ENCODE measurements at regions not wholly inside any gene's neighbourhood (a gene's known extent, or its start where the extent isn't known, plus 50 kb on each side); places are given as distances from the start of the nearest gene placed in this dataset.

GRCh38 chr10:130621231-130621775 is 485.1 kb downstream of the GLRX3 start:
- Histone ChIP-seq H3K9me3 (ENCODE audit: low read depth) (no peaks in the 10 kb centered on the region), H3K36me3 (no peaks in the 10 kb centered on the region), H3K27ac (no peak overlapping the region), H3K4me3 (no peak overlapping the region), H3K4me1 (ENCODE audit: low read depth) (no peaks in the 10 kb centered on the region), H3K27me3 (no peaks in the 10 kb centered on the region)
- DNase-seq (ENCODE audit: low read depth in 1 of 2, low spot score in 1 of 2), result no peak
- no peak for TF ChIP-seq CTCF (IDR thresholded peaks at IDR 0.05; ENCODE audit: low read depth, low read length)

- TF ChIP-seq CTCF (IDR thresholded peaks at IDR 0.05; ENCODE audit: low read depth, low read length), result no peak
- Histone ChIP-seq H3K36me3 (no peaks in the 10 kb centered on the region), H3K27ac (no peak overlapping the region), H3K4me3 (no peak overlapping the region), H3K27me3 (no peaks in the 10 kb centered on the region), H3K4me1 (ENCODE audit: low read depth) (no peaks in the 10 kb centered on the region), H3K9me3 (ENCODE audit: low read depth) (no peaks in the 10 kb centered on the region)
- no peak for DNase-seq (ENCODE audit: low read depth in 1 of 2, low spot score in 1 of 2)
Observed at GRCh38 chr10:130623680-130624267, 487.6 kb downstream of the GLRX3 start.

- DNase-seq (ENCODE audit: low read depth in 1 of 2, low spot score in 1 of 2), result no peak
- TF ChIP-seq CTCF (IDR thresholded peaks at IDR 0.05; ENCODE audit: low read depth, low read length), result no peak
- no peak overlapping the region for H3K27ac ChIP-seq
Observed at GRCh38 chr10:130627346-130628045, 491.3 kb downstream of the GLRX3 start.

GRCh38 chr10:130630135-130630534 is 493.9 kb downstream of the GLRX3 start:
- no peak overlapping the region for H3K4me3 ChIP-seq

More at GRCh38 chr10:130627346-130628045, 491.3 kb downstream of the GLRX3 start:
- no peaks in the 10 kb centered on the region for H3K9me3 ChIP-seq (ENCODE audit: low read depth)
- H3K4me1 ChIP-seq (ENCODE audit: low read depth), result no peaks in the 10 kb centered on the region
- no peaks in the 10 kb centered on the region for H3K36me3 ChIP-seq
- no peak overlapping the region for H3K4me3 ChIP-seq
- no peaks in the 10 kb centered on the region for H3K27me3 ChIP-seq

More at GRCh38 chr10:130630135-130630534, 493.9 kb downstream of the GLRX3 start:
- Histone ChIP-seq H3K36me3 (no peaks in the 10 kb centered on the region), H3K9me3 (ENCODE audit: low read depth) (no peaks in the 10 kb centered on the region), H3K4me1 (ENCODE audit: low read depth) (peaks cover 5% of the 10 kb centered on the region), H3K27me3 (no peaks in the 10 kb centered on the region), H3K27ac (no peak overlapping the region)
- TF ChIP-seq CTCF (IDR thresholded peaks at IDR 0.05; ENCODE audit: low read depth, low read length), result no peak
- DNase-seq (ENCODE audit: low read depth in 1 of 2, low spot score in 1 of 2), result no peak
